ENCODE measurements at regions not wholly inside any gene's neighbourhood (a gene's known extent, or its start where the extent isn't known, plus 50 kb on each side); places are given as distances from the start of the nearest gene placed in this dataset.
A peak's percentile ranks its signal among the peaks of the same experiment; 100 is the strongest.

GRCh38 chr9:8188723-8189407 is 389.3 kb upstream of the DMAC1 start:
- peak in 1 of 2 donors; percentile 0 for DNase-seq (ENCODE audit: low read depth in 1 of 2, low spot score in 1 of 2)

- DNase-seq (ENCODE audit: low read depth in 1 of 2, low spot score in 1 of 2) = no peak
Observed at GRCh38 chr9:8186560-8186959, 387.0 kb upstream of the DMAC1 start.

DNA sequence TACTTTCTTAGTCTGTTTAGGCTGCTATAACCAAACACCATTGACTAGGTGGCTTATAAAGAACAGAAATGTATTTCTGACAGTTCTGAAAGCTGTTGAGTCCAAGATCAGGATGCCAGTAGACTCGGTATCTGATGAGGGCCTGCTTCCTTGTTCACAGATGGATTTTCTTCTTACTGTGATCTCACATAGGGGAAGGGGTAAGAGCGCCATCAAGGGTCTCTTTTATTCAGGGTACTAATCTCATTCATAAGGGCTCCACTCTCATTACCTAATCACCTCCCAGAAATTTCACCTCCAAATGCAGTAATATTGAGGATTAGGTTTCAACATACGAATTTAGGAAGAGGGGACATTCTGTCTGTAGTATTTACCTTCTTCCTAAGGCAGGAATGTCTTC is 384.0 kb upstream of the DMAC1 start:
- no peak for DNase-seq (ENCODE audit: low read depth in 1 of 2, low spot score in 1 of 2)

GRCh38 chr9:8179381-8180053 is 379.9 kb upstream of the DMAC1 start:
- DNase-seq (ENCODE audit: low read depth in 1 of 2, low spot score in 1 of 2) = no peak

- no peak for DNase-seq (ENCODE audit: low read depth in 1 of 2, low spot score in 1 of 2)
Observed at GRCh38 chr9:8172000-8172399, 372.4 kb upstream of the DMAC1 start.

DNA sequence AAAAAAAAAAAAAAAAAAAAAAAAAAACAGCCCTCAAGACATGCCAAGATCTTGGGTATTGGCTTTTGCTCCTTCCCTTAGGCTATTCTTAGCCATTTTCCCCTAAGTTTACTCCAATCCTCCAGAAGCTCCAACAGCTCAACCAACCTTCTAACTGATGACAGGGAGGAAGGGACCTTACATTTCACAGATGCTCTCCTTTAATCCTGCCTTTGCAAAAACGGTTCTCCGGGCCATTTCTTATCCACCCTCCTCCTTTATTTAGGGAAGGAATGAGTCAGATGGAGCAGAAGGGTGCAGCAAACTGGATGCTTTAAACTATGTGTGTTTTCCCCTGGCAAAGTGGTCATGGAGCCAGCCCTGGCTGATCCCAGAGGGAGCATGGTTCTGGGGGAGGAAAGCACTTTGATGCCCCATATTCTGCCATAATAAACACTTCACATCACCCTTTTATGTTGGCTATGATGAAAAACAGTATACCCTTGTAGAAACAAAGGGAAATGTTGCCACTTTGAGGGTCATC is 369.4 kb upstream of the DMAC1 start:
- no peak for DNase-seq (ENCODE audit: low read depth in 1 of 2, low spot score in 1 of 2)

- DNase-seq (ENCODE audit: low read depth in 1 of 2, low spot score in 1 of 2) = no peak
Observed at GRCh38 chr9:8160787-8161186, 361.2 kb upstream of the DMAC1 start.

DNA sequence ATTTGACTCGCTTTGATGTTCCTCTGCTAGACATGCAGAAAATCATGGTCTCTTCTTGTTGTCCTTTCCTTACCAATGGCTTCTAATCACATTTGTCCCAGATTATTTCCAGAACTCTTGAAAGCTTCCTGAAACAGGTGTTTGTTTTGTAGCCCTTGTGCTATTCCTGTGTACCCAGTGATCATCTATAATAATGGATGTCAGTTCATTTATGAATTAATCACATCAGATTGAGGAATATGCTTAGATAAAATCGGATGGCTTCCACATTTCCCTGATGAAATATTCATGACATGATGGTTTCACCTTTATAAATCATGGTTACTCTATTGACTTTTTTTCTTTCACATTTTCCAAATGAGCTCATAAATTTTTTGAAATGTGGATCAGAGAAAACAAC is 359.0 kb upstream of the DMAC1 start:
- DNase-seq (ENCODE audit: low read depth in 1 of 2, low spot score in 1 of 2) = no peak

DNA sequence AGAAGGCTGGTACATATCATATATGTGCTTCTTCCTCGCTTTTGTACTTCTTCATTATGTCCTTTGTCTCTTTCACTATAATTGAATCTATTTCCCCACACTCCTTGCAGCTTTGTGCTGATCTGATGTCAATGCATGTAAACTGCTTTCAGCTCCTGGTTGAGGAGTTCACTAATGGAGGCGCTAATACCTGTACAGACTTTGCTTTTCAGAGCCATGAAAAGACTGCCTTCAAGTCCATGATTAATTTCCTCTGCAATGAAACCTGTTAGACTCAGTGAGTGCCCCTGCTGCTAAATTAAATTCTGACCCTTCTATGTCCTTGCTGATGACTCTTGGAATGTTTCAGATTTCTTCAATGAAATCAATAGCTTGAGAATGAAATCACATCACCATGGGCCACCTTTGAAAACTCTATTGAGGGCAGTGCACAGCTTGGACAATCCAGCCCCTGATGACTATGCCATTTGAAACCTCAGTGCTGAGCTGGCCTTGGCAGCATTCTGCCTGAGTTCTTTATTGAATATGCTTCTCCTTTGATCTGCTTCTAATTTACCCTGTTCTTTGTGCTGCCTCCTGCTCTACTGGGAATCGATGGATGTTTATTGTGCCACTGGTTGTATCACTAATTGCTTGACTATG is 358.2 kb upstream of the DMAC1 start:
- DNase-seq (ENCODE audit: low read depth in 1 of 2, low spot score in 1 of 2) = no peak

DNA sequence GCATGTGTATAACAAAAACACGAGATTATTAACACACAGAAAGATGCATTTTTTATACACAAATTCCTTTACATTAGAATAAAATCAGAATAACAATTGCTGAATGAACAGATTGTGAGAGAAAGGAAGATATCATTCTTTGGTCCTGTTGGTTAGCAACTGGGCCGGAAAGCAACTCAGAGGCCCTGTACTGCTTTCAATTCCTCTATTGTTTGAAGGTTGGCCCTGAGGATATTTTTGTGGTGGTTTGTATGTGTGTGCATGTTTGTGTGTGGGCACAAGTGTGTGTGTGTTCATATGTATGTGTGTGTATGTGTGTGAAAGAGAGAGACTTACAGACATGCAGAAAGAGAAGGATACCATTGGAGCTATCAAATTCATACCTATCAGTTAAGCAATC is 356.8 kb upstream of the DMAC1 start:
- DNase-seq (ENCODE audit: low read depth in 1 of 2, low spot score in 1 of 2) = no peak

DNA sequence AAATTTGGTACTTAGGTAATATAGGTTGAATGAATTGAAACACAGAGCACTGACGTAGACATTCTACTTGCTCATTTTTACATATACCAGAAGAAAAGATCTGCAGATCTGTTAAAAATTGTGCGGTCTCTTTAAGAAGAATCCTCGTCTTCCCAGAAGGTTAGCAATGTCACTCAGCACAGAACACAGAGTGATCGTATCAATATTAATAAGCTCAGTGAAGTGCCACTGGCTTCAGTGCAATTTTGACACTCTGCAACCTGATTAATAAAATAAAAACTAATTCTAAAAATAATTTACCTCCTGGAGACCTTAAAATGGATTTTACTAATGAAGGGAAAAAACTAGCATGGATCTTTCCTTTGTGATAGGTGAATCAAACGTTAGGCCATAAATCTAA is 356.1 kb upstream of the DMAC1 start:
- DNase-seq (ENCODE audit: low read depth in 1 of 2, low spot score in 1 of 2) = no peak

DNA sequence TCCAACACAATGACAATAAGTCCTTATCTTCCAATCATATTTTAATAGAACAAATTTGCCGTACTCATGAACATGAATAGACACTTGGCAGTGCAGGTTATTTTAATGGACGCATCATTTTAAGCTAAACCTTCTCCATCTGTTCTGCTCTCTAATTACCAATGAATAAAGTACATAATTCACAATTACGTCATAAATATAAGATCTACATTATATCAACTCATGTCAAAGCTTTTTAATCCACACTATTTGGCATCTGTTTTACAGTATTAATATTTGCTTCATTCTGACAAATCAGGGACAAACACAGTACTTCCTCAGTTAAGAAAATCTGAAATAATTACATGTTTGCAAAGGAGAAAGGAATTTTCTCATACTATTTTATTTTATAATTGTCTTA is 344.1 kb upstream of the DMAC1 start:
- DNase-seq (ENCODE audit: low read depth in 1 of 2, low spot score in 1 of 2) = no peak

GRCh38 chr9:8140557-8140956 is 341.0 kb upstream of the DMAC1 start:
- no peak for DNase-seq (ENCODE audit: low read depth in 1 of 2, low spot score in 1 of 2)

DNA sequence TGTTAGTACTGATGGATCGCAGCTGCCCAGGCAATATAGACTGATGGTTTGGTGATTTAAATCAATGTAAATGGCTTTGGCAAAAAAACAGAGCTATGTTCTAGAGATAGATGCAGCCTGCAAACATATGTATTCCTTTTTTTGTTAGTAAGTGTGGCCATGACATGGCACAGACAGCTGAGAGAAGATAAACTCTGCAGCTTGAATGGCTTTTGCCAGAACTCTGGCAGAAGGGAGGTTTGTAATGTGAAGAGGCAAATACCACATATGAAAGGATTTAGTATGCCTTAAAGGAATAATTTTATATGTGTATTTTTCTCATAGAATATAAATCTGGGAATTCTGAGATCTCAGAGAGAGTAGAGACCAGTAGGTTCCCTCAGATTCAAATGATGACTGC is 340.2 kb upstream of the DMAC1 start:
- DNase-seq (ENCODE audit: low read depth in 1 of 2, low spot score in 1 of 2) = no peak

- no peak for DNase-seq (ENCODE audit: low read depth in 1 of 2, low spot score in 1 of 2)
Observed at GRCh38 chr9:8136477-8136876, 336.9 kb upstream of the DMAC1 start.

DNA sequence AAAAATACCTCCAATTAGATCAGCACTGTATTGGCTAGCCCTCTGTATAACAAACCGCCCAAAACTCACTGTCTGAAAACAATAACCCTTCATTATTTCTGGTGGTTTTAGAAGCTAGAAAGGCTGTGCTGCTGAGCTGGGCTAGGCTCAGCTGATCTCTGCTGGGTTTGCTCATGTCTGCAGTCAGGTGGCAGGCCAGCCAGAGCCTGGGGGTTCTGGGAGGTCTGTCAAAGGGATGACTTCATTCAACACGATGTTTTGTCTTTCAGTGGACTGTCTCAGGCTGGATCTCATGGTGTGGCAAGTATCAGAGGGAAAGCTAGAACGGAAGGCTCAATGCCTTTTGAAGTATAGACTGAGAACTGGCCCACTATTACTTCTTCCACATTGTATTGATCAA is 335.1 kb upstream of the DMAC1 start:
- DNase-seq (ENCODE audit: low read depth in 1 of 2, low spot score in 1 of 2) = no peak

- no peak for DNase-seq (ENCODE audit: low read depth in 1 of 2, low spot score in 1 of 2)
Observed at GRCh38 chr9:8133606-8134005, 334.0 kb upstream of the DMAC1 start.

DNA sequence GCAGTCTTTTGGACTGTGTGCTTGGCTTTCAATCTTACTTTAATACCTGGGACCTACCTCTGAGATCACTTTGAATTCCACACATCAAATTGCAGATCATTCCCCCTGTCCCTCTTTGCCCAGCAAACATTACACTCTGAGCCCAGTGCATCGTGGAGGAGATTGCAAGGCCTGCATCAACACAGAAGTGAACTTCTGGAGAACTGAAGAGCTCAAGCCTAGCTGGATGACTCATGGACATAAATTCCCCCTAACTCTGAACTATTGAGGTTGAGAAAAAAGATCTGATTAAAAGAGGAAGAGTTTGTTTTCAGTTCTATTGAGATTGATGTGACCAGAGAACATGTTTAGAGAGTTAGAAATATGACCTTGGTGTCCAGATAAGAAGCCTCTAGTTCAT is 316.0 kb upstream of the DMAC1 start:
- no peak for DNase-seq (ENCODE audit: low read depth in 1 of 2, low spot score in 1 of 2)

DNA sequence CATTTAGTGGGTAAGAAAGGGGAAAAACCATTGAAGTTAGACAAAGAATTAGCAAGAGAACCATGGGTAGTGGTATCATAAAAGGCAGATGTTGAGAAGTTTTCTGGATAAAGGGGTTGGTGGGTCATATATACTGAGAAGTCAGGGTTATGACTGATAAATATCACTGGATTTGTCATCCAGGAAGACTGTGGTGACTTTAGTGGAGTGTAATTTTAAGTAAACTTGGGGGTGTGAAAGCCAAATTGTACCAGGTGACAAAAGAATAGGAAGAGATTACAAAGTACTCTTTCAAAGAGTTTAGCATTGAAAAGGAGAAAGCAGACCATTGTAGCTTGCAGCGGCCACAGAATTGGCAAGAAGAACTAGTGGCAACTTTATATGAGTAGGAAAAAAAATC is 315.2 kb upstream of the DMAC1 start:
- no peak for DNase-seq (ENCODE audit: low read depth in 1 of 2, low spot score in 1 of 2)

GRCh38 chr9:8106362-8106761 is 306.8 kb upstream of the DMAC1 start:
- no peak for DNase-seq (ENCODE audit: low read depth in 1 of 2, low spot score in 1 of 2)

GRCh38 chr9:8101607-8102006 is 302.0 kb upstream of the DMAC1 start:
- DNase-seq (ENCODE audit: low read depth in 1 of 2, low spot score in 1 of 2) = no peak

DNA sequence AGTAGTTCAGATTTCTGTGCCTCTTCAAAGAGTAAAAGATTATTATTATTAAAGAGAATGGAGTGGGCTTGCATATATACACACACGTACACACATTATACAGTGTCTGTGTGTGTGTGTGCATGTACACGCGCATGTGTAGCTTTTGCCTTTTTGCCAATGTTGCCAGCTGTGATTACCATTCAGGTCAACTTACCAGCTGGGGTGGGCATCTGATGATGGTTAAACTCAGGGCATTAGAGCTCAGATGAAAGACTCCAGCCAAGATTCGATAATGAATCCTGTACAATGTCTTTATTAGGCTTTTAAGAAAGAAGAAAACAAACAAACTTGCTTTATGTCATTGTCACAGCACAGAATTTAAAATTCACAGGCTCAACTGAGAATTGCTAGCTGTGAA is 296.5 kb upstream of the DMAC1 start:
- no peak for DNase-seq (ENCODE audit: low read depth in 1 of 2, low spot score in 1 of 2)

All from activated CD4-positive, alpha-beta T cell treated with anti-CD3 and anti-CD28 coated beads, Interleukin-2, amount 50 U/mL, for 24 hours (primary cell).